C4-2B (cell line): ENCODE measurements at regions not wholly inside any gene's neighbourhood (a gene's known extent, or its start where the extent isn't known, plus 50 kb on each side); places are given as distances from the start of the nearest gene placed in this dataset.

Source experiments
- ZFX ChIP-seq: fragments of 450-650 bp; IDR thresholded peaks from 2 replicates; pipeline ENCODE4 v1.6.1; 2017
- TF ChIP-seq, protein P1 (sequence below): fragments of 450-650 bp; conservative IDR thresholded peaks from 2 replicates; pipeline ENCODE4 v1.5.1; 2017; ENCODE audit warnings: mild to moderate bottlenecking

DNA sequence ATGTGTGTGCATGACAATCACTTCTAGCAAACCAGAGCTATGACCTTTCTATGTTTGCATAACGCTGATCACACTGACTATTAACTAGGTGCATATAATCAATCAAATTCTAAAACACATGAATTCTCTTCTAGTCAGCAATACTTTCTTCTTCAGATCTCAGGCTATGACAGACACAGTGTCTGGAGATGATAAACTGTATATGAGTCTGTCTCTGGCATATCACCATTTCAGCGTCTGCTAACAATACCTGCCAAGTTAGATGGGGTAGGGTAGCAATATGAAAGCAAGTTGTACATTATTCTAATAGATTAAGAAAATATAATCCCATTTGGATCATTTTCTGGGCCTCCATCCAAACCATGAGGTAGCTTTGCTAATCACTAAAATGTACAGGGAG lies 354.2 kb upstream of the EPHA4 start:
- TF ChIP-seq, protein P1, sequence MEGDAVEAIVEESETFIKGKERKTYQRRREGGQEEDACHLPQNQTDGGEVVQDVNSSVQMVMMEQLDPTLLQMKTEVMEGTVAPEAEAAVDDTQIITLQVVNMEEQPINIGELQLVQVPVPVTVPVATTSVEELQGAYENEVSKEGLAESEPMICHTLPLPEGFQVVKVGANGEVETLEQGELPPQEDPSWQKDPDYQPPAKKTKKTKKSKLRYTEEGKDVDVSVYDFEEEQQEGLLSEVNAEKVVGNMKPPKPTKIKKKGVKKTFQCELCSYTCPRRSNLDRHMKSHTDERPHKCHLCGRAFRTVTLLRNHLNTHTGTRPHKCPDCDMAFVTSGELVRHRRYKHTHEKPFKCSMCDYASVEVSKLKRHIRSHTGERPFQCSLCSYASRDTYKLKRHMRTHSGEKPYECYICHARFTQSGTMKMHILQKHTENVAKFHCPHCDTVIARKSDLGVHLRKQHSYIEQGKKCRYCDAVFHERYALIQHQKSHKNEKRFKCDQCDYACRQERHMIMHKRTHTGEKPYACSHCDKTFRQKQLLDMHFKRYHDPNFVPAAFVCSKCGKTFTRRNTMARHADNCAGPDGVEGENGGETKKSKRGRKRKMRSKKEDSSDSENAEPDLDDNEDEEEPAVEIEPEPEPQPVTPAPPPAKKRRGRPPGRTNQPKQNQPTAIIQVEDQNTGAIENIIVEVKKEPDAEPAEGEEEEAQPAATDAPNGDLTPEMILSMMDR: no peak
- no peak for TF ChIP-seq ZFX
